Right lobe of liver (tissue), 4 donors: ENCODE measurements at regions not wholly inside any gene's neighbourhood (a gene's known extent, or its start where the extent isn't known, plus 50 kb on each side); places are given as distances from the start of the nearest gene placed in this dataset.

Experiments used
- CTCF ChIP-seq, 4 donors: fragments of 200-600 bp in 3 of 4; fragments of 450-650 bp in 1 of 4; IDR thresholded peaks; one replicate each; pipeline versions ENCODE4 v1.5.1 to v1.8.0; 2016 to 2022; ENCODE audit warnings: antibody characterized with exemption in 4 of 4, mild to moderate bottlenecking in 2 of 4
- POLR2A ChIP-seq: fragments of 450-650 bp; IDR thresholded peaks from one replicate; pipeline ENCODE4 v1.6.1; 2017; ENCODE audit warnings: antibody characterized with exemption, mild to moderate bottlenecking
- donor health status: DM: no; HTN: no; CAD: no.
- donor health status: DM: no; HTN: no; CAD: no.
- donor health status: DM: no; HTN: yes; CAD: no.

GRCh38 chrX:8955511-8955910 is 78.4 kb downstream of the FAM9B start:
- no peak for TF ChIP-seq CTCF (IDR thresholded peaks at IDR 0.05)
- no peak for TF ChIP-seq POLR2A
